B cell (primary cell): ENCODE measurements at regions not wholly inside any gene's neighbourhood (a gene's known extent, or its start where the extent isn't known, plus 50 kb on each side); places are given as distances from the start of the nearest gene placed in this dataset.

Experiments
- ATAC-seq: fragments of 200-7000 bp; cut with Tn5 transposase; one replicate; pipeline ENCODE4 v1.10.0; 2021; ENCODE audit warnings: low read depth, mild to moderate bottlenecking, moderate number of reproducible peaks, moderate library complexity
- CTCF ChIA-PET: fragments of 350-600 bp; sonication (Branson Sonifier 250); formaldehyde crosslinking; loops from one replicate; lab custom pipeline; 2021; ENCODE audit warnings: antibody characterized with exemption, inconsistent platforms; lab: Charles Lee
- POLR2A ChIA-PET: fragments of 350-600 bp; sonication (Branson Sonifier 250); formaldehyde crosslinking; loops from one replicate; lab custom pipeline; 2021; ENCODE audit warnings: antibody characterized with exemption; lab: Charles Lee
- DNase-seq: peaks from one replicate; pipeline ENCODE4 v3.0.0; 2013
- H2AFZ ChIP-seq: 2 replicates; pipeline ENCODE4 v1.6.1; 2012; ENCODE audit warnings: mild to moderate bottlenecking, low read depth, low read length; ENCODE audit not compliant: insufficient read depth, poor library complexity, severe bottlenecking
- H3K27ac ChIP-seq, 2 donors: 1 replicate in 1 of 2; 2 replicates in 1 of 2; pipeline ENCODE4 v1.5.1; 2012 to 2013; ENCODE audit warnings: low read length in 2 of 2, mild to moderate bottlenecking in 2 of 2, moderate library complexity in 1 of 2
- H3K27me3 ChIP-seq, 4 experiments: fragments of 200-600 bp in 1 of 4; sonication (generic) in 1 of 4; replicated peaks in 1 of 4; 1 replicate in 2 of 4; 2 replicates in 2 of 4; pipeline versions ENCODE4 v1.6.1 to v1.7.0; 2013 to 2016; ENCODE audit warnings: low read length in 3 of 4, mild to moderate bottlenecking in 2 of 4, mixed read lengths in 1 of 4, moderate library complexity in 1 of 4; ENCODE audit not compliant: insufficient read depth in 4 of 4, control insufficient read depth in 3 of 4; ENCODE audit errors: control extremely low read depth in 1 of 4
- H3K36me3 ChIP-seq, 2 experiments: replicated peaks in 1 of 2; 1 replicate in 1 of 2; 2 replicates in 1 of 2; pipeline versions ENCODE4 v1.6.1 to v1.7.1; 2013; ENCODE audit warnings: low read length in 1 of 2; ENCODE audit not compliant: insufficient read depth in 2 of 2, control insufficient read depth in 1 of 2; ENCODE audit errors: control extremely low read depth in 1 of 2, extremely low read depth in 1 of 2
- H3K4me1 ChIP-seq, 2 donors: fragments of 200-600 bp in 1 of 2; sonication (generic) in 1 of 2; 1 replicate in 1 of 2; 2 replicates in 1 of 2; pipeline versions ENCODE4 v1.5.1 to v1.6.1; 2013 to 2017; ENCODE audit warnings: low read length in 2 of 2; ENCODE audit not compliant: control insufficient read depth in 2 of 2, insufficient read depth in 2 of 2
- H3K4me2 ChIP-seq: replicated peaks from 2 replicates; pipeline ENCODE3; 2012; ENCODE audit warnings: mild to moderate bottlenecking, low read depth, low read length; ENCODE audit not compliant: poor library complexity, severe bottlenecking
- H3K4me3 ChIP-seq, 5 experiments: fragments of 200-600 bp in 1 of 5; sonication (generic) in 1 of 5; 1 replicate in 3 of 5; 2 replicates in 2 of 5; pipeline versions ENCODE4 v1.5.1 to v1.7.0; 2011 to 2016; ENCODE audit warnings: low read length in 4 of 5, mild to moderate bottlenecking in 4 of 5, low read depth in 2 of 5, control low read depth in 1 of 5, moderate library complexity in 1 of 5; ENCODE audit not compliant: insufficient read depth in 1 of 5; ENCODE audit errors: control extremely low read depth in 1 of 5, extremely low read depth in 1 of 5
- H3K79me2 ChIP-seq: fragments of 200-600 bp; sonication (generic); one replicate; pipeline ENCODE4 v1.6.0; 2016; ENCODE audit warnings: low read length; ENCODE audit not compliant: control insufficient read depth, insufficient read depth
- H3K9ac ChIP-seq: fragments of 200-600 bp; sonication (generic); 2 replicates; pipeline ENCODE4 v1.6.1; 2017; ENCODE audit warnings: mild to moderate bottlenecking, low read length, moderate library complexity
- H3K9me3 ChIP-seq, 3 donors: one replicate each; pipeline versions ENCODE4 v1.6.1 to v1.7.1; 2013; ENCODE audit warnings: low read length in 2 of 3; ENCODE audit not compliant: control insufficient read depth in 2 of 3, insufficient read depth in 1 of 3; ENCODE audit errors: control extremely low read depth in 1 of 3
- H4K20me1 ChIP-seq: 2 replicates; pipeline ENCODE4 v1.6.0; 2012; ENCODE audit warnings: mild to moderate bottlenecking, low read length; ENCODE audit not compliant: insufficient read depth, control insufficient read depth, poor library complexity, severe bottlenecking
- H3K27ac Mint-ChIP-seq: one replicate; pipeline ENCODE4 v1.8.0; 2021; ENCODE audit warnings: mixed read lengths
- H3K27me3 Mint-ChIP-seq: one replicate; pipeline ENCODE4 v1.8.0; 2021; ENCODE audit warnings: mixed read lengths
- H3K4me1 Mint-ChIP-seq: one replicate; pipeline ENCODE4 v1.8.0; 2021; ENCODE audit warnings: mixed read lengths
- H3K4me3 Mint-ChIP-seq: one replicate; pipeline ENCODE4 v1.8.0; 2021; ENCODE audit warnings: mixed read lengths
- H3K9me3 Mint-ChIP-seq: one replicate; pipeline ENCODE4 v1.8.0; 2022; ENCODE audit warnings: mixed read lengths; ENCODE audit not compliant: insufficient read depth
- CTCF ChIP-seq: fragments of 200-600 bp; IDR thresholded peaks from one replicate; pipeline ENCODE4 v1.8.0; 2022; ENCODE audit warnings: antibody characterized with exemption, mild to moderate bottlenecking
- EZH2 ChIP-seq: IDR thresholded peaks from 2 replicates; pipeline ENCODE4 v1.6.1; 2012; ENCODE audit warnings: borderline replicate concordance, low read depth, mild to moderate bottlenecking, moderate library complexity, low read length; ENCODE audit not compliant: insufficient read depth, poor library complexity, severe bottlenecking
- WGBS: methylation state at CpG from one replicate; pipeline ENCODE4 v1.1.5; 2013; ENCODE audit warnings: missing lambda C conversion rate; ENCODE audit not compliant: insufficient coverage; 5-methylcytosine and 5-hydroxymethylcytosine counted together
- intact Hi-C: fragments of 100-400 bp; cut with micrococcal nuclease; formaldehyde crosslinking; loops from one replicate; pipeline ENCODE4 v1.10.0; 2022

GRCh38 chr7:97271619-97272018 lies 154.1 kb downstream of the SDHAF3 start:
- Histone ChIP-seq H3K4me3 (no peak overlapping the region), H3K4me2 (no peak overlapping the region), H3K79me2 (no peaks in the 10 kb centered on the region), H3K9ac (no peak overlapping the region), H3K36me3 (no peaks in the 10 kb centered on the region), H3K27ac (no peak overlapping the region), H3K9me3 (no peaks in the 10 kb centered on the region), H3K4me1 (no peaks in the 10 kb centered on the region), H4K20me1 (no peaks in the 10 kb centered on the region), H3K27me3 (no peaks in the 10 kb centered on the region), H2AFZ (no peak overlapping the region)
- 96% methylated on average over 3 of the region's 4 CpGs for WGBS
- no peak for ATAC-seq
- Mint-ChIP-seq H3K9me3 (no peaks in the 10 kb centered on the region), H3K4me1 (peaks cover 2% of the 10 kb centered on the region), H3K27ac (no peak overlapping the region), H3K4me3 (no peak overlapping the region), H3K27me3 (peaks cover 5% of the 10 kb centered on the region)
- ChIA-PET CTCF (no interaction called here), POLR2A (no interaction called here)
- no peak for DNase-seq
- intact Hi-C loops, result no loop called here
- TF ChIP-seq CTCF (no peak), EZH2 (no peak)

- Histone ChIP-seq H3K27ac (no peak overlapping the region), H2AFZ (no peak overlapping the region), H3K4me2 (no peak overlapping the region), H3K9me3 (no peaks in the 10 kb centered on the region), H3K4me3 (no peak overlapping the region), H3K79me2 (no peaks in the 10 kb centered on the region), H3K36me3 (no peaks in the 10 kb centered on the region), H3K4me1 (no peaks in the 10 kb centered on the region), H4K20me1 (no peaks in the 10 kb centered on the region), H3K27me3 (no peaks in the 10 kb centered on the region), H3K9ac (no peak overlapping the region)
- intact Hi-C loops, result no loop called here
- H3K27me3 Mint-ChIP-seq, result peaks cover 5% of the 10 kb centered on the region
- 69% methylated on average over 2 of the region's 7 CpGs for WGBS
- H3K9me3 Mint-ChIP-seq, result no peaks in the 10 kb centered on the region
- peaks cover 2% of the 10 kb centered on the region for H3K4me1 Mint-ChIP-seq
- H3K4me3 Mint-ChIP-seq, result no peak overlapping the region
- ATAC-seq, result no peak
- ChIA-PET CTCF (no interaction called here), POLR2A (no interaction called here)
- DNase-seq, result no peak
- no peak overlapping the region for H3K27ac Mint-ChIP-seq
- TF ChIP-seq CTCF, result no peak
- TF ChIP-seq EZH2, result no peak
Observed at GRCh38 chr7:97272237-97272975, 154.9 kb downstream of the SDHAF3 start.
